HEK293T (cell line): ENCODE measurements at regions not wholly inside any gene's neighbourhood (a gene's known extent, or its start where the extent isn't known, plus 50 kb on each side); places are given as distances from the start of the nearest gene placed in this dataset.

Experiments used
- CTCF ChIA-PET: fragments of 350-600 bp; formaldehyde crosslinking; extraction: SDS; loops from one replicate; lab custom pipeline; 2021; ENCODE audit warnings: antibody characterized with exemption, inconsistent platforms; lab: Yijun Ruan, JAX
- POLR2A ChIA-PET: fragments of 350-600 bp; formaldehyde crosslinking; extraction: SDS; loops from one replicate; lab custom pipeline; 2020; ENCODE audit warnings: antibody characterized with exemption, inconsistent platforms; lab: Yijun Ruan, JAX
- DNase-seq: peaks from one replicate; pipeline ENCODE4 v3.0.0; 2012; ENCODE audit warnings: mixed read lengths; ENCODE audit errors: extremely low spot score
- CTBP1 ChIP-seq: fragments of 450-650 bp; IDR thresholded peaks from 2 replicates; pipeline ENCODE4 v1.6.1; 2016; ENCODE audit warnings: borderline replicate concordance
- FOXA1 ChIP-seq: fragments of 450-650 bp; IDR thresholded peaks from 2 replicates; pipeline ENCODE4 v1.6.1; 2016; ENCODE audit warnings: mild to moderate bottlenecking
- FOXK2 ChIP-seq: fragments of 450-650 bp; IDR thresholded peaks from 2 replicates; pipeline ENCODE4 v1.6.1; 2016; ENCODE audit warnings: mild to moderate bottlenecking
- FOXM1 ChIP-seq: fragments of 450-650 bp; IDR thresholded peaks from 2 replicates; pipeline ENCODE4 v1.6.1; 2017; ENCODE audit warnings: mild to moderate bottlenecking, borderline replicate concordance
- HDGF ChIP-seq: fragments of 450-650 bp; IDR thresholded peaks from 2 replicates; pipeline ENCODE4 v1.6.1; 2017; ENCODE audit warnings: antibody characterized with exemption, borderline replicate concordance
- L3MBTL2 ChIP-seq: fragments of 450-650 bp; conservative IDR thresholded peaks from 2 replicates; pipeline ENCODE4 v1.6.1; 2016; ENCODE audit warnings: mild to moderate bottlenecking
- NFRKB ChIP-seq: fragments of 450-650 bp; IDR thresholded peaks from 2 replicates; pipeline ENCODE4 v1.6.1; 2016; ENCODE audit warnings: mild to moderate bottlenecking, moderate library complexity
- SP1 ChIP-seq: fragments of 450-650 bp; IDR thresholded peaks from 2 replicates; pipeline ENCODE4 v1.6.1; 2017
- SUZ12 ChIP-seq: fragments of 450-650 bp; IDR thresholded peaks from 2 replicates; pipeline ENCODE4 v1.6.1; 2016; ENCODE audit warnings: mild to moderate bottlenecking
- TARDBP ChIP-seq: fragments of 450-650 bp; IDR thresholded peaks from 2 replicates; pipeline ENCODE4 v1.6.1; 2016
- ZNF384 ChIP-seq: fragments of 450-650 bp; IDR thresholded peaks from 2 replicates; pipeline ENCODE4 v1.6.1; 2016

- ChIA-PET POLR2A (no interaction called here), CTCF (interaction anchor here (0.6 kb wide), 1 partner anchor 510 kb away, joined by 3 read pairs; no protein-coding TSS in a partner anchor)
- DNase-seq, result no peak
- TF ChIP-seq NFRKB (no peak), ZNF384 (no peak)
Observed at GRCh38 chr11:11677672-11678356, 56.0 kb upstream of the GALNT18 start.

DNA sequence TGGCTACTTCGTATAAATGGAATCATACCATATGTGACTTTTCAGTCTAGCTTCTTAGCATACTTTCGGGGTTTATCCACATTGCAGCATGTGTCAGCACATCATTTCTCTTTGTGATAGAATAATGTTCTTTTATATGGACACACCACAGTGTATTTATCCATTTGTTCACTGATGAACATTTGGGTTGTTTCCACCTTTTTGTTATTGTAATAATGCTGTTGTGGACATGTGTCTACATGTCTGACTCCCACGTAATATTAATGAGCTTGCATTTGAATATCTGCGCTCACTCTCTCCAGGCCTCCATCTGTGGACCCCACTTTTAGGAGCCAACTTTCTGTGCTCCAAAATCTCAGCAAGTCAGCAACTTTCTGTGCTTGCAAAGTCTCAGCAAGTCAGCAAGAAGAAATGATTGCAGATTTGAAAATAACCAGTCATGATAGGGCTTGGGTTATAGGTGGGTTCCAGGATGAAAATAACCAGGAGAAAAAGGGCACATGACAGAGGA is 53.9 kb upstream of the GALNT18 start:
- TF ChIP-seq TARDBP (no peak), FOXA1 (no peak), HDGF (no peak), SP1 (no peak), NFRKB (no peak), FOXM1 (no peak)
- DNase-seq, result no peak
- ChIA-PET CTCF (no interaction called here), POLR2A (no interaction called here)

DNA sequence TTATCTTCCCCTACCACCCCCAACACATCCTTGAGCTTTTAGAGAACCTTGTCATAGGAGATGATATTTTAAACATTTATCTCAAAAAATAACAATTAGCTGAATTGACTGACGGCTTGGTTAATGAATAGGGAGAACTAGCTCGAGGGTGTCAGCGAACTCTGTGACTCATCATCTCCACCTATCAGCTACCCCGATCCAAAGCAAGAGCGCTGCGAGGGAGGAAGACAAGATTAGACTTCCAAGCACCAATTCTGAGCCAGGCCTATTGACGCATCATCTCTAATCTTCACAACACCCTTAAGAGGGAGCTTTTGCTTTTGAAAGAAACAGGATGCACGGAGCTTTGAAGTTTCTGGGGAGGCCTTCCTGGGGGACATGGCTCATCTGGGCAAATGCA is 51.0 kb upstream of the GALNT18 start:
- ChIA-PET POLR2A (no interaction called here), CTCF (no interaction called here)

DNA sequence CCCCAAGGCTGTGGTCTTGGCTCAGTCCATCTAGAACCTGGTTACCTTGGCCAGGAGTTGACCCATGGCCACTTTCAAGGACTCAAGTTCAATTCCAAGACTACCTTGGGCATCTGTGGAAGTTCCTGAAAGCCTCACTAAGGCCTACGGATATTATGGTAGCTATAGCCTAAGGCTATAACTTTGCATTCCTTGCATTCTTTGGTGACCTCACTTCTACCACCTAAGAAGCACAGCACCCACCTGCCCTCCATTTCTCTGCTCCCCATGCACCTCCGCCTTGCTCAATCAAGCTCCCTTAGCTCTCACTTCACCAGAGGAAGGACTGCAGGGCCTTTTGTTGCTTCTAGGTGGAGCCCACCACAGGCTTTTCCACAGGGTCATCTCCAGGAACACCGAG is 50.3 kb upstream of the GALNT18 start:
- DNase-seq, result no peak
- CTCF ChIA-PET, result interaction anchor here (0.6 kb wide), 1 partner anchor 128 kb away, joined by 3 read pairs; no protein-coding TSS in a partner anchor
- no peak for TF ChIP-seq L3MBTL2
- POLR2A ChIA-PET, result no interaction called here

More for the DNA sequence above, 51.0 kb upstream of the GALNT18 start:
- TF ChIP-seq SUZ12, result no peak
- no peak for TF ChIP-seq SP1
- no peak for TF ChIP-seq FOXM1
- TF ChIP-seq HDGF, result no peak
- TF ChIP-seq FOXA1, result no peak
- no peak for TF ChIP-seq CTBP1
- no peak for TF ChIP-seq FOXK2
- no peak for TF ChIP-seq ZNF384
- no peak for TF ChIP-seq L3MBTL2
- no peak for DNase-seq
